Vagina (tissue), 2 donors: ENCODE measurements at regions not wholly inside any gene's neighbourhood (a gene's known extent, or its start where the extent isn't known, plus 50 kb on each side); places are given as distances from the start of the nearest gene placed in this dataset.
"Not testable (repeated sequence)": the region's sequence is repeated elsewhere in the genome, so short reads cannot be mapped to it uniquely, and the experiment has no call there.

Source experiments
- DNase-seq, 2 donors: peaks; one replicate each; pipeline ENCODE4 v3.0.0-alpha.2; 2017; ENCODE audit errors: extremely low spot score in 2 of 2
- H3K27ac ChIP-seq: fragments of 200-600 bp; sonication (generic); one replicate; pipeline ENCODE4 v1.5.1; 2019
- H3K27me3 ChIP-seq: fragments of 200-600 bp; sonication (generic); one replicate; pipeline ENCODE4 v1.5.1; 2019
- H3K36me3 ChIP-seq, 2 donors: fragments of 200-600 bp; sonication (generic); one replicate each; pipeline ENCODE4 v1.5.1; 2017 to 2019
- H3K4me1 ChIP-seq: fragments of 200-600 bp; sonication (generic); one replicate; pipeline ENCODE4 v1.5.1; 2019
- H3K4me3 ChIP-seq, 2 donors: fragments of 200-600 bp; sonication (generic); 1 replicate in 1 of 2; 2 replicates in 1 of 2; pipeline ENCODE4 v1.5.1; 2016 to 2019
- H3K9me3 ChIP-seq: fragments of 200-600 bp; sonication (generic); one replicate; pipeline ENCODE4 v1.5.1; 2019
- CTCF ChIP-seq, 3 experiments: fragments of 450-650 bp in 2 of 3; fragments of 200-600 bp in 1 of 3; sonication (generic) in 1 of 3; IDR thresholded peaks; one replicate each; pipeline ENCODE4 v1.5.1; 2017 to 2019; ENCODE audit warnings: antibody characterized with exemption in 3 of 3, mild to moderate bottlenecking in 2 of 3, moderate library complexity in 2 of 3
- POLR2A ChIP-seq, 2 donors: fragments of 450-650 bp; IDR thresholded peaks; one replicate each; pipeline ENCODE4 v1.6.1; 2017; ENCODE audit warnings: antibody characterized with exemption in 2 of 2, mild to moderate bottlenecking in 2 of 2, moderate library complexity in 2 of 2
- POLR2AphosphoS5 ChIP-seq, 2 donors: sonication (generic); formaldehyde crosslinking; IDR thresholded peaks; one replicate each; pipeline ENCODE4 v1.9.0; 2017; ENCODE audit warnings: antibody characterized with exemption in 2 of 2, mild to moderate bottlenecking in 2 of 2, low read depth in 1 of 2; ENCODE audit not compliant: insufficient read depth in 1 of 2
- intact Hi-C: fragments of 100-400 bp; cut with DNase I; formaldehyde crosslinking; loops from one replicate; pipeline ENCODE4 v1.15.1; 2023

- no peak overlapping the region for H3K4me3 ChIP-seq
- no peaks in the 10 kb centered on the region for H3K36me3 ChIP-seq
- intact Hi-C loops, result no loop called here
- H3K27ac ChIP-seq, result no peak overlapping the region
- H3K9me3 ChIP-seq, result no peaks in the 10 kb centered on the region
- peaks cover 10% of the 10 kb centered on the region for H3K4me1 ChIP-seq
- no peak for DNase-seq
- H3K27me3 ChIP-seq, result no peaks in the 10 kb centered on the region
- no peak for TF ChIP-seq POLR2A (IDR thresholded peaks at IDR 0.05)
- no peak for TF ChIP-seq POLR2AphosphoS5 (IDR thresholded peaks at IDR 0.05; ENCODE audit: insufficient read depth in 1 of 2, low read depth in 1 of 2)
- no peak for TF ChIP-seq CTCF (IDR thresholded peaks at IDR 0.05)
These were observed 99.7 kb upstream of the UGP2 start for GRCh38 chr2:63741884-63742579.

- no peaks in the 10 kb centered on the region for H3K27me3 ChIP-seq
- TF ChIP-seq POLR2A (IDR thresholded peaks at IDR 0.05), result no peak
- TF ChIP-seq POLR2AphosphoS5 (IDR thresholded peaks at IDR 0.05; ENCODE audit: insufficient read depth in 1 of 2, low read depth in 1 of 2), result no peak
- TF ChIP-seq CTCF (IDR thresholded peaks at IDR 0.05), result no peak
- intact Hi-C loops, result no loop called here
- no peak overlapping the region for H3K4me3 ChIP-seq
- H3K36me3 ChIP-seq, result no peaks in the 10 kb centered on the region
- H3K27ac ChIP-seq, result no peak overlapping the region
- DNase-seq, result no peak
- no peaks in the 10 kb centered on the region for H3K9me3 ChIP-seq
- H3K4me1 ChIP-seq, result peaks cover 5% of the 10 kb centered on the region
These were observed 99.1 kb upstream of the UGP2 start for GRCh38 chr2:63742580-63742976.

- H3K4me3 ChIP-seq, result no peak overlapping the region
These were observed 98.3 kb upstream of the UGP2 start for GRCh38 chr2:63743170-63743981.

GRCh38 chr2:63743982-63744966 lies 97.4 kb upstream of the UGP2 start:
- Histone ChIP-seq H3K27ac (no peak overlapping the region), H3K9me3 (no peaks in the 10 kb centered on the region), H3K4me3 (no peak overlapping the region), H3K27me3 (no peaks in the 10 kb centered on the region), H3K4me1 (no peaks in the 10 kb centered on the region), H3K36me3 (no peaks in the 10 kb centered on the region)
- TF ChIP-seq CTCF (IDR thresholded peaks at IDR 0.05) (no peak), POLR2AphosphoS5 (IDR thresholded peaks at IDR 0.05; ENCODE audit: insufficient read depth in 1 of 2, low read depth in 1 of 2) (no peak), POLR2A (IDR thresholded peaks at IDR 0.05) (no peak)
- intact Hi-C loops, result no loop called here
- DNase-seq, result no peak

More at GRCh38 chr2:63743170-63743981, 98.3 kb upstream of the UGP2 start:
- H3K4me1 ChIP-seq, result no peaks in the 10 kb centered on the region
- no peak for TF ChIP-seq POLR2AphosphoS5 (IDR thresholded peaks at IDR 0.05; ENCODE audit: insufficient read depth in 1 of 2, low read depth in 1 of 2)
- TF ChIP-seq CTCF (IDR thresholded peaks at IDR 0.05), result no peak
- no peak for DNase-seq
- H3K9me3 ChIP-seq, result no peaks in the 10 kb centered on the region
- H3K27ac ChIP-seq, result no peak overlapping the region
- no peaks in the 10 kb centered on the region for H3K36me3 ChIP-seq
- no peaks in the 10 kb centered on the region for H3K27me3 ChIP-seq
- intact Hi-C loops, result no loop called here

DNA sequence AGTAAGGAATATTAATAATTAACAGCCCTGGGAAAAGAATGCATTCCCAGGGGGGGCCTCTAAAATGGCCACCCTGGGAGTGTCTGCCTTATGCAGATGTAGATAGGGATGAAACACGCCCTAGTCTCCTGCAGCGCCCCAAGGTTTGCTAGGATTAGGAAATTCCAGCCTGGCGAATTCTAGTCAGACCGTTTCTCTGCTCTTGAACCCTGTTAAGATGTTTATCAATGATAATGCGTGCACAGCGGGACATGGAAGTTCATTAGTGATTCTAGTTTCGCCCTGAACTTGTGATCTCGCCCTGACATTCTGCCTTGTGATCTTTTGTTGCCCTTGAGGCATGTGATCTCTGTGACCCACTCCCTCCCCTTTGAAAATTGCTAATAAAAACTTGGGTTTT lies 95.1 kb upstream of the UGP2 start:
- H3K36me3 ChIP-seq, H3K4me3 ChIP-seq, DNase-seq, H3K27me3 ChIP-seq, H3K4me1 ChIP-seq, H3K27ac ChIP-seq, intact Hi-C loops, H3K9me3 ChIP-seq: not testable (repeated sequence)
